ENCODE measurements at regions not wholly inside any gene's neighbourhood (a gene's known extent, or its start where the extent isn't known, plus 50 kb on each side); places are given as distances from the start of the nearest gene placed in this dataset.

DNA sequence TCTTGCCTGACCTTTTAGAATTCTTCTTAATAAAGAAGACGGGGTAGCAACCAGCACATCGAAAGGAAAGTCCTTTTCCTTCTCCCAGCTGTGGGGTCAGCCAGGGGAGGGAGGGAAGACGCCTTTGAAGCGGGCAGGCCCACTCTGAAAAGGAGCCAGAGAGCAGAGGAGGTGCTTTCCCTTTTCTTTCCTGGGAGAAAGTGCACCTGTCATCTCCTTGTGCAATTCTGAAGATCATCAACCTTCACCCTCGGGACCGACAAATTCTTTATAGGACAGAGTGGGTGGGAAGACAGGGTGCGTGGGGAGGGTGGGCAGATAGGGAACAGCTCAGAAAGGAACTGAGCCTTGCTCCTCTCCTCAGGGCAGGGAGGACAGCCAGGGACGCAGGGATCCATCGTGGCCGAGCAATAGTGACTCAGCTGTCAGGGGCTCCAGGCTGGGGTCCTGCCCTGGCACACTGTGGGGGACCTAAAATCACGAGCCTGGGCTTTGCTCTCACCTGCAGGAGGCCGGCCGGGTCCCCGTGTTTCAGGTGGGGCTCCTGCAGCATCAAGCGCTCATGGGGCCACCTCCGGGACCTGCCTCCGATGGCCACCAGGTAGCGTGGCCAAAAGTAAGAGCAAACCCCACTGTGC, 141.0 kb downstream of the OLFM1 start:
- H4K8ac ChIP-seq (ENCODE audit: low read depth in 2 of 2, low read length in 2 of 2), result no peak overlapping the region
- H3K4ac ChIP-seq (ENCODE audit: low read depth, low read length), result no peak overlapping the region
- no peak overlapping the region for H4K5ac ChIP-seq (ENCODE audit: low read depth, low read length)
- no peak overlapping the region for H3K27ac ChIP-seq (ENCODE audit: insufficient read depth, low read length)
- H4K20me1 ChIP-seq (ENCODE audit: insufficient read depth, low read length), result no peaks in the 10 kb centered on the region
- no peaks in the 10 kb centered on the region for H3K4me1 ChIP-seq (ENCODE audit: control insufficient read depth, insufficient read depth, low read length)
- ChIA-PET CTCF (no interaction called here), POLR2A (ENCODE audit: unreplicated experiment) (no interaction called here)
- in situ Hi-C loops (cut with MboI; ENCODE audit: low sequenced_read_pairs) (no loop called here), dilution Hi-C loops (cut with HindIII; ENCODE audit: low sequenced_read_pairs, unreplicated experiment) (no loop called here), intact Hi-C loops (cut with micrococcal nuclease) (no loop called here)
- WGBS, 2 experiments (ENCODE audit: extremely low coverage in 2 of 2, insufficient read length in 1 of 2), result 69% methylated on average over 8 of the region's 18 CpGs; no CpG with 5 or more reads in 1 of the 2 experiments
- no peak overlapping the region for H3K4me3 ChIP-seq (ENCODE audit: insufficient read depth, low read depth, low read length)
- TF ChIP-seq, protein P1, sequence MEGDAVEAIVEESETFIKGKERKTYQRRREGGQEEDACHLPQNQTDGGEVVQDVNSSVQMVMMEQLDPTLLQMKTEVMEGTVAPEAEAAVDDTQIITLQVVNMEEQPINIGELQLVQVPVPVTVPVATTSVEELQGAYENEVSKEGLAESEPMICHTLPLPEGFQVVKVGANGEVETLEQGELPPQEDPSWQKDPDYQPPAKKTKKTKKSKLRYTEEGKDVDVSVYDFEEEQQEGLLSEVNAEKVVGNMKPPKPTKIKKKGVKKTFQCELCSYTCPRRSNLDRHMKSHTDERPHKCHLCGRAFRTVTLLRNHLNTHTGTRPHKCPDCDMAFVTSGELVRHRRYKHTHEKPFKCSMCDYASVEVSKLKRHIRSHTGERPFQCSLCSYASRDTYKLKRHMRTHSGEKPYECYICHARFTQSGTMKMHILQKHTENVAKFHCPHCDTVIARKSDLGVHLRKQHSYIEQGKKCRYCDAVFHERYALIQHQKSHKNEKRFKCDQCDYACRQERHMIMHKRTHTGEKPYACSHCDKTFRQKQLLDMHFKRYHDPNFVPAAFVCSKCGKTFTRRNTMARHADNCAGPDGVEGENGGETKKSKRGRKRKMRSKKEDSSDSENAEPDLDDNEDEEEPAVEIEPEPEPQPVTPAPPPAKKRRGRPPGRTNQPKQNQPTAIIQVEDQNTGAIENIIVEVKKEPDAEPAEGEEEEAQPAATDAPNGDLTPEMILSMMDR (conservative IDR thresholded peaks at IDR 0.05; ENCODE audit: low read depth, low read length), result no peak
- TF ChIP-seq MXI1 (IDR thresholded peaks at IDR 0.05; ENCODE audit: borderline replicate concordance, low read depth, low read length), result no peak
- no peak for TF ChIP-seq POLR2A (IDR thresholded peaks at IDR 0.05; ENCODE audit: low read depth, low read length)
- TF ChIP-seq MAZ (IDR thresholded peaks at IDR 0.05; ENCODE audit: borderline replicate concordance, low read depth, low read length), result no peak
- no peak for TF ChIP-seq MAFK (IDR thresholded peaks at IDR 0.05; ENCODE audit: low read depth, low read length)
- TF ChIP-seq RCOR1 (IDR thresholded peaks at IDR 0.05; ENCODE audit: insufficient replicate concordance, low read length), result no peak
- TF ChIP-seq BHLHE40 (IDR thresholded peaks at IDR 0.05; ENCODE audit: low read depth, low read length), result no peak
- TF ChIP-seq, protein P2, sequence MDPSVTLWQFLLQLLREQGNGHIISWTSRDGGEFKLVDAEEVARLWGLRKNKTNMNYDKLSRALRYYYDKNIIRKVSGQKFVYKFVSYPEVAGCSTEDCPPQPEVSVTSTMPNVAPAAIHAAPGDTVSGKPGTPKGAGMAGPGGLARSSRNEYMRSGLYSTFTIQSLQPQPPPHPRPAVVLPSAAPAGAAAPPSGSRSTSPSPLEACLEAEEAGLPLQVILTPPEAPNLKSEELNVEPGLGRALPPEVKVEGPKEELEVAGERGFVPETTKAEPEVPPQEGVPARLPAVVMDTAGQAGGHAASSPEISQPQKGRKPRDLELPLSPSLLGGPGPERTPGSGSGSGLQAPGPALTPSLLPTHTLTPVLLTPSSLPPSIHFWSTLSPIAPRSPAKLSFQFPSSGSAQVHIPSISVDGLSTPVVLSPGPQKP (IDR thresholded peaks at IDR 0.05; ENCODE audit: borderline replicate concordance, low read depth, low read length), result no peak
- TF ChIP-seq, protein P3, sequence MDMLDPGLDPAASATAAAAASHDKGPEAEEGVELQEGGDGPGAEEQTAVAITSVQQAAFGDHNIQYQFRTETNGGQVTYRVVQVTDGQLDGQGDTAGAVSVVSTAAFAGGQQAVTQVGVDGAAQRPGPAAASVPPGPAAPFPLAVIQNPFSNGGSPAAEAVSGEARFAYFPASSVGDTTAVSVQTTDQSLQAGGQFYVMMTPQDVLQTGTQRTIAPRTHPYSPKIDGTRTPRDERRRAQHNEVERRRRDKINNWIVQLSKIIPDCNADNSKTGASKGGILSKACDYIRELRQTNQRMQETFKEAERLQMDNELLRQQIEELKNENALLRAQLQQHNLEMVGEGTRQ (IDR thresholded peaks at IDR 0.05; ENCODE audit: low read depth, low read length), result no peak
- no peak for TF ChIP-seq CHD1 (IDR thresholded peaks at IDR 0.05; ENCODE audit: low read depth, low read length)
- no peak for TF ChIP-seq FOS (IDR thresholded peaks at IDR 0.05; ENCODE audit: low read depth, low read length)
- TF ChIP-seq SMC3 (IDR thresholded peaks at IDR 0.05; ENCODE audit: low read depth, low read length), result no peak
- no peak for TF ChIP-seq CEBPB (IDR thresholded peaks at IDR 0.05; ENCODE audit: low read depth, low read length)
- TF ChIP-seq RFX5 (IDR thresholded peaks at IDR 0.05; ENCODE audit: low read depth, low read length), result no peak
- no peak for TF ChIP-seq RAD21 (IDR thresholded peaks at IDR 0.05; ENCODE audit: low read length)
- TF ChIP-seq NFE2L2 (IDR thresholded peaks at IDR 0.05; ENCODE audit: low read depth, low read length), result no peak
- no peaks in the 10 kb centered on the region for H3K27me3 ChIP-seq (ENCODE audit: control insufficient read depth, insufficient read depth, low read length)
- no peak overlapping the region for H3K14ac ChIP-seq (replicated peaks; ENCODE audit: low read depth, low read length)
- H3K79me1 ChIP-seq (ENCODE audit: low read depth in 1 of 2, low read length in 2 of 2), result no peaks in the 10 kb centered on the region
- H3K4me2 ChIP-seq (ENCODE audit: low read depth, low read length), result no peak overlapping the region
- no peak overlapping the region for H3K56ac ChIP-seq (ENCODE audit: extremely low read depth, insufficient read depth, low read length)
- no peak overlapping the region for H3K9ac ChIP-seq (ENCODE audit: low read depth, low read length)
- no peak overlapping the region for H2BK20ac ChIP-seq (ENCODE audit: low read depth, low read length)
- H3K9me1 ChIP-seq (ENCODE audit: insufficient read depth, low read length), result no peaks in the 10 kb centered on the region
- no peak overlapping the region for H2AK9ac ChIP-seq (replicated peaks; ENCODE audit: low read depth, low read length, poor library complexity)
- H2AFZ ChIP-seq (replicated peaks; ENCODE audit: low read length, poor library complexity), result no peak overlapping the region
- ATAC-seq (ENCODE audit: low read depth) (no peak), DNase-seq (no peak)
- no peaks in the 10 kb centered on the region for H3K36me3 ChIP-seq (ENCODE audit: control insufficient read depth, insufficient read depth, low read length)
- no peak overlapping the region for H3K18ac ChIP-seq (ENCODE audit: low read depth, low read length)
- H2AK5ac ChIP-seq (ENCODE audit: low read depth, low read length), result no peak overlapping the region
- no peak overlapping the region for H2BK5ac ChIP-seq (ENCODE audit: low read depth, low read length, poor library complexity, severe bottlenecking)
- BruUV-seq (replicated peaks), result no TSS peak
- peaks cover 55% of the 10 kb centered on the region for H3K9me3 ChIP-seq (ENCODE audit: control insufficient read depth, insufficient read depth, low read length)
- no peak overlapping the region for H4K91ac ChIP-seq (ENCODE audit: insufficient read depth, low read depth, low read length)
- no peak overlapping the region for H2BK120ac ChIP-seq (ENCODE audit: low read depth, low read length)
- H2BK15ac ChIP-seq (ENCODE audit: low read depth, low read length), result no peak overlapping the region
- H3K23ac ChIP-seq (ENCODE audit: low read depth, low read length), result no peak overlapping the region

Data from IMR-90 (cell line).